ENCODE measurements at regions not wholly inside any gene's neighbourhood (a gene's known extent, or its start where the extent isn't known, plus 50 kb on each side); places are given as distances from the start of the nearest gene placed in this dataset.

GRCh38 chr7:12949060-12949931, 261.9 kb downstream of the ARL4A start:
- DNase-seq: no peak

- DNase-seq: no peak
Observed at GRCh38 chr7:12951397-12951801, 264.0 kb downstream of the ARL4A start.

- DNase-seq: no peak
Observed at GRCh38 chr7:12954380-12955033, 267.1 kb downstream of the ARL4A start.

DNA sequence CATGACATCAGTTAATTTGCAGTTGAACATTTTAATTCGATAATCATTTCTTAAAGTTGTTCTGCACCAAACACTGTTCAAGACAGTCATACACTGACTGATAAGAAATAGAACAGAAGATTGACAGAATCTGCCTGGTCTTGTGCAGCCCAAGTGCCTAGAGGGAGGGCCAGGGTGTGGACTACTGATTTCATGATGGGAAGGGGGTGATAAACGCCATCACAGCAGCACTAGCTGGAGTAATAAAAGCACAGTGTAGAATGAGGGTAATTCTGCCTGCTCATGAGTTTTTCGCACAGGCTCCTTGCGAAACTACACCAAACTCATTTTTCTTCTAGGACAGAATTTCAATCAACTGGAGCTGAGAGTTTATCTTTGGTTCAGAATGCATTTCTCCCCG, 270.1 kb downstream of the ARL4A start:
- DNase-seq: no peak

- DNase-seq: no peak
Observed at GRCh38 chr7:12961910-12962480, 274.6 kb downstream of the ARL4A start.

GRCh38 chr7:12963435-12963834, 276.0 kb downstream of the ARL4A start:
- DNase-seq: no peak

GRCh38 chr7:12964836-12965235, 277.4 kb downstream of the ARL4A start:
- DNase-seq: no peak

GRCh38 chr7:12965767-12966166, 278.3 kb downstream of the ARL4A start:
- no peak for DNase-seq

DNA sequence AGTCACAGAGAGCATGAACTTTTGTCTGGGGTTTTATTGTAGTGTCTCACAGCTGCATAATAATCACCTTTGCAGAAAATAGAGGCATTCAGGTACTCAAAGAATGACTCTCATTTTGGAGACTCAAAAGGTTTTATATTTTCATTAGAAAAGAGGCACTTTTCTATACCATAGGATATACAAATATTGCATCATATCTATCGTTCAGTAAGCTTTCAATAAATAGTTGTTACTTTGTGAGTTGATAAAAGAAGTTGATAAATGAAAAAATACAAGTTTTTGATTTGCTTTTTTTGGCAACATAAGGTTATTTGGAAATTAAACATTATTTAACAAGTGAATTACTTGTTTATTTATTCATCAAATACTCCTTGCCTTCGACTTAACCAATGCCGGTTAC, 279.9 kb downstream of the ARL4A start:
- DNase-seq: no peak

DNA sequence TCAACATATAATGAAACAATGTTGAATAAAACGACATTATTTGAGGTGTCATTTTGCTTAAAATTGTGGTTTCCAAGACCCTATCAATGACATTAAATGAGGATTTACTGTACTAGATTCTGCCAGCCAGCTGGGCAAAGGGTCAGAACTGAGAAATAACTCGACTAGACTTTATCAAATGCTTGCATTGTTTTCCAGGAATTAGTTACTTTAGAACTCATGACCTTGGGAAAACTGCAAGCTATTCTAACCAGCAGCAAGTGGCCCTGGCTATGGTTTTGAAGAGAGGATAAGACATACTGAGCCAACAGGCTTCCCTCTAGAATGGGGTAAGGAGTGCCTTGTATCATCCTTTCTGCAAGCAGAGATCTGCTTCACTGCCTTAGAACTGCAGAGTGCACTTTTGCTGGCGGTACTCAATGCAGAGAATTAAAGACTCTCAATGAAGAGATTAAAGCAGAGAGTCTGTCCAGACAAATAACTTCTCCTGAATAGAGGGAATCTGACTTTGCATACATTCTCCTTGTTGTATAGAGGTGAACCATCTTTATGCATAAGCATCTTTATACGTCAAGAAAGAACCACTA, 281.5 kb downstream of the ARL4A start:
- peak in 1 of 2 experiments; percentile 24 for DNase-seq

GRCh38 chr7:12970626-12971025, 283.2 kb downstream of the ARL4A start:
- DNase-seq: no peak

GRCh38 chr7:12974451-12975166, 287.2 kb downstream of the ARL4A start:
- DNase-seq: no peak

DNA sequence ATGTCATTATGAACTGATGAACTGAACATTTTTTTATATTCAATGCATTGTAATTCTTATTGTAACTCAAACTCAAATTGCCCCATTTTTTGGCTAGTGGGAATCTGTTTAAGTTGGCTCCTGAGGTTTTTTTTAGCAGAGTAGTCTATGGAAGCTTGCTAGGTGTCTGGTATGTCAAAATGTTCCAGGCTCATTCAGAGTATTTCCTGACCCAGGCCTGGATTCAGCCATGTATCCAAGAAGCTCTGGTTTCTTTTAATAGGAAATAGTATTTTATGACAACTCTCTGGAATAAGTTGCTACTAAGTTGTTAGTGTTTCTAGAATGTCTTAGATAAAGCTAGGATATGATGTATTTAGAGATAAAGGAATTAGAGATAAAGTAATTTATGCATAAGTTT, 288.0 kb downstream of the ARL4A start:
- no peak for DNase-seq

DNA sequence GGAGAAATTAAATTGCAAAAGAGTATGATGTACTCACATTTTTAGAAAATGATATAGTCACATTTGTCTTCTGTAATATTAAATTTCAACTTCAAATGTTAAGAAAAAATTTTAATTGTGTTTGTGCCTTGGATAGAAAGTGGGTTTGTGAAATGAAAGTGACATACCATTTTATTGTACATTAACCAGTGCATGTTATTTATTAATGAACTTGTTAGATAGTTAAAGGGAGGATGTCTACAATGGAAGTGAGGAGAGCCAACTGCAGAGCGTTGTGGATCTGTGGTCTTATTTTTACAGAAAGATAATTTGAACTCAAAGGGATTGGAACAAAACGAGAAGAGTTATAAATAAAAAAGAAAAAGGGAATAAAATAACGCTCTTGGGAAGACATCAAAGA, 291.7 kb downstream of the ARL4A start:
- no peak for DNase-seq

DNA sequence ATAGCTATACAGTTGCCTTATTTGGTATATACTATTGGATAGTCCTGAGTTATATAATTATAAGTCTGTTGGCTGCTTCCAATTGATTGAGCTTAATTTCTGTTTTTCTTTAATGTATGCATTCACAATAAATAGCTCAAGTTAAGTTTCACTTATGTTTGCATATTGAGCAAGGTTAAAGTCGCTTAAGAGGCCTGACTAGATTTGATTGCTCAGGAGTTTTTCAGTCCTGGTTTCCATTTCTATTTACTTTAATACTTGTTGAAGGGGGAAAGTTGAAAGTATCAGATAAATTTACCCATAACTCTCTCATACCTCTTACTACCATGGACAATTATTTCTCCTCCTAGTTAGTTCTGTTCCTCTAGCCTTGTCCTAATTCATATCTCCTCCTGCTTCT, 294.7 kb downstream of the ARL4A start:
- no peak for DNase-seq

- no peak for DNase-seq
Observed at GRCh38 chr7:12984117-12984516, 296.7 kb downstream of the ARL4A start.

DNA sequence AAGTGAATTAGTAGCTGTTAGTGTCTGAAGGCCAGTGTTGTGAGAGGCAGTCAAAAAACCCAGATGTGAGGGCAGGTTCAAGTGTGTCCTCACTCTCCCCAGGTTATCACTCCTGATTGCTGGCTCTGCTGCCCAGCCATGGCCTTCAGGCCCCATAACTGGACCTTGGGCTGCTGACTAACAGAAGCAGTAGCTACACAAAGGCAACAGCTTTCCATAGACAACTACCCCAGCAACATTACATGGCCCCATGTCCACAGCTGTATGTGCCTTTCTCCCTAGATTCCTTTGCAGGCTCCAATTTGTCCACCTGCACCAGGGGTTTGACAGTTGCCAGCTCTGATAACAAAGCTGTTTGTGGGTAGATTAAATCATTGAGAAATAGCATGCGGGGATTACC, 297.8 kb downstream of the ARL4A start:
- no peak for DNase-seq

DNA sequence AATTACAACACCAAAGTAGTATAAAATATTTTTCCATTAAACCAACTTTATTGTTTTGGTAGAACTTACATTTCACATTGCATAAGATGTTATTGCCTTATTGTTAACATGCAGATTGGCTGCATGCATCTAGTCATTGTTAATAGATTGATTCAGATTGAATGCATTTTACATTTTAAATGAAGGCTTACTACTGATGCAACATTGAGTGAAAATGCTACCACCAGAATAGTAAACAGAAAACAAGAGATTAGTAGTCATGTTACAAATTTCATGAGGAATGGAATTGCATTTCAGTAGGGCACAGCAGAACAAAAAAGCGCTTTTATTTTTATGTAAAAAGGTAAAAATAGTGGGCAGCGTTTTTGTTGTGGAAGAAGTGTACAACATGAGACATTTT, 298.3 kb downstream of the ARL4A start:
- no peak for DNase-seq

DNA sequence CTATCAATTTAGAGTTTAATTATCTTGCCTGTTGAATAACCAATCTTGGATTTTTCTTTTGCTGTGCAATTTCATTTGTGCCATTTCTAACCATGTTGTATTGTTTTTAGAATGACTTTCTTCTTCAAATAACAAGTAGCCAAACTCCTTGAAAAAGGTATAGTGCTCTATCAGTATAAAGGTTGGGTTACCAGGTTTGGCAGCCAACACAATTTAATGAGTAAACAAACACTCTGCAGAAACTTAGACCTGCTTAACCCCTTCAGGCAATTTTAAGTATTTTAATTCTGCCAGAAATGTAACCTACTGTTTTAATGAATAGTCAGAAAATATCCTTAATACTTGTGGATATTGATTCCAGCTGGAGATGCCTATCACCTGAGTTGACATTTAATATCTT, 299.8 kb downstream of the ARL4A start:
- DNase-seq: no peak

GRCh38 chr7:12990440-12990839, 303.0 kb downstream of the ARL4A start:
- no peak for DNase-seq

DNA sequence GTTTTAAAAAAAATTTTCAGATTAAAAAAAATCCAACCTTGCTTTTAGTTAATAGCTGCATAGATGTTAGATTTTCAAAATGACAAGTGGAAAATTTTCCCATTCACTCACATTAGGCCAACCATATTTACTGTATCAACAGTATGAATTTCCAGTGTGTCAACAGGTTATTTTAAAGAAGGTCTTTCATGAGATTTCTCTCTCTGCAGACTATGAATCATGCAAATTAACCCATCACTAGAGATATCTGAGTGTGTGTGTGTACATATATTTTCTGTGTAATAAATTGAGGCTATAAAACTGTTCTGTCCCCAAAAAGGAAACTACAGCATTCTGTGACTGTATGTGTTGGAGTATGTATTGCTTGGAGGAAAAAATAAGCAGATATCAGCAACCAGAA, 305.6 kb downstream of the ARL4A start:
- DNase-seq: no peak

DNA sequence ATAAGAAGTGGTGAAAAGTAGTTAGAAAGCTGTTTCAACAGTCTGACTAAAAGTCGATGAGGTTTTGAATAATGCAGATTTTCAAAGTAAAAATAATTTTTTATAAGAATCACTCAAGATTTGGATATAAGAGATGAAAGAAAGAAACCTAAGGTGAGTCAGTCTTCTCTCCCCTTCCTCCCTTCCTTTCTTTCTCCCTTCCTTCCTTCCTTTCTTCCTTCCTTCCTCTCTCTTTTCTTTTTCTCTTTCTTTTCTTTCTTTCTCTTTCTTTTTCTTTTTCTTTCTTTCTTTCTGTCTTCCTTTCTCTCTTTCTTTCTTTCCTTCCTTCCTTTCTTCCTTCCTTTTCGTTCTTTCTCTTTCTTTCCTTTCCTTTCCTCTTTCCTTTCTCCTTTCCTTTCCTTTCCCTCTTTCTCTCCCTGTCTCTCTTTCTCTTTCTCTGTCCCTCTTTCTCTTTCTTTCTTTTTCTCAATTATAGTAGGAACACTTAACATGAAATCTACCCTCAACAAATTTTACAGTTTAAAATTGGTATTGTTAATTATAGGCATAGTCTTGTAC, 308.6 kb downstream of the ARL4A start:
- no peak for DNase-seq

GRCh38 chr7:13007331-13007730, 319.9 kb downstream of the ARL4A start:
- no peak for DNase-seq

All from NCI-H524 (cell line).